MCF 10A (cell line): ENCODE measurements at regions not wholly inside any gene's neighbourhood (a gene's known extent, or its start where the extent isn't known, plus 50 kb on each side); places are given as distances from the start of the nearest gene placed in this dataset.
"Not testable (repeated sequence)": the region's sequence is repeated elsewhere in the genome, so short reads cannot be mapped to it uniquely, and the experiment has no call there.

Experiments
- BruUV-seq: library from RNA; stranded (reverse); fragments of 400-500 nt; replicated peaks from 2 replicates; lab custom pipeline; 2021; lab: Mats Ljungman, UMichigan
- CTCF ChIA-PET: fragments of 300-600 bp; sonication (Branson Sonifier 250); formaldehyde crosslinking; extraction: SDS; loops from one replicate; lab custom pipeline; 2021; ENCODE audit warnings: antibody characterized with exemption, inconsistent platforms; lab: Yijun Ruan, JAX
- POLR2A ChIA-PET: fragments of 300-600, 350-650 bp; sonication (Branson Sonifier 250); formaldehyde crosslinking; extraction: SDS; loops from one replicate; lab custom pipeline; 2020; ENCODE audit warnings: antibody characterized with exemption, inconsistent platforms; lab: Yijun Ruan, JAX
- DNase-seq: peaks from one replicate; pipeline ENCODE4 v3.0.0-alpha.2; 2018; ENCODE audit not compliant: unreplicated experiment
- H3K27ac Mint-ChIP-seq: one replicate; pipeline ENCODE4 v1.8.0; 2022; ENCODE audit warnings: mild to moderate bottlenecking, low read depth, mixed read lengths; ENCODE audit not compliant: unreplicated experiment
- H3K27me3 Mint-ChIP-seq: one replicate; pipeline ENCODE4 v1.8.0; 2022; ENCODE audit warnings: mixed read lengths; ENCODE audit not compliant: insufficient read depth, unreplicated experiment
- H3K36me3 Mint-ChIP-seq: one replicate; pipeline ENCODE4 v1.8.0; 2022; ENCODE audit warnings: mild to moderate bottlenecking, moderate library complexity, mixed read lengths; ENCODE audit not compliant: insufficient read depth, unreplicated experiment
- H3K4me1 Mint-ChIP-seq: one replicate; pipeline ENCODE4 v1.8.0; 2022; ENCODE audit warnings: mixed read lengths; ENCODE audit not compliant: insufficient read depth, unreplicated experiment
- H3K4me3 Mint-ChIP-seq: one replicate; pipeline ENCODE4 v1.8.0; 2022; ENCODE audit warnings: mild to moderate bottlenecking, moderate library complexity, mixed read lengths; ENCODE audit not compliant: unreplicated experiment
- H3K9me3 Mint-ChIP-seq: one replicate; pipeline ENCODE4 v1.8.0; 2022; ENCODE audit warnings: mixed read lengths; ENCODE audit not compliant: unreplicated experiment
- intact Hi-C: fragments of 100-400 bp; cut with micrococcal nuclease; formaldehyde crosslinking; loops from 2 replicates; pipeline ENCODE4 v1.14.1; 2022

DNA sequence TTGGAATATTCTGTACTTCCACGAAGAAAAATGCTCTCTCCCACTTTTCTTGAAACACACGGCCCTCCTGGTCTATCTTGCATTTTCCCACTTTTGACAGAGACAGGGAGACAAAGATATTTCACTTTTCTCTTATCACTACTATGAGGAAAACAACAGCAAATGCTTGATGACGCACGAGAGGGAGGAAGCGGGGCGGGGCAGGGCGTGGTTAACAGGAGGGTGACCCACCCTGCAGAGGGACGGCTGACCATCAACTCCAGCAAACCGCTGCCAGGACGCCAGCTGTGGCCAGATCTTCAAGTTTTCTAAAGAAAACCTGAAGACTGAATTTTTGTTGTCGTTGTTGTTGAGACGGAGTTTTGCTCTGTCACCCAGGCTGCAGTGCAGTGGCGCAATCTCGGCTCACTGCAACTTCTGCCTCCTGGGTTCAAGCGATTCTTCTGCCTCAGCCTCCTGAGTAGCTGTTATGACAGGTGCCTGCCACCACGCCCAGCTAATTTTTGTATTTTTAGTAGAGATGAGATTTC is 63.8 kb downstream of the NSUN5 start:
- POLR2A ChIA-PET, H3K27me3 Mint-ChIP-seq, CTCF ChIA-PET, BruUV-seq, H3K36me3 Mint-ChIP-seq, H3K27ac Mint-ChIP-seq, H3K4me3 Mint-ChIP-seq, DNase-seq, H3K4me1 Mint-ChIP-seq, intact Hi-C loops, H3K9me3 Mint-ChIP-seq: not testable (repeated sequence)

GRCh38 chr7:73234994-73235717 is 73.5 kb downstream of the NSUN5 start:
- BruUV-seq, H3K4me3 Mint-ChIP-seq, H3K27ac Mint-ChIP-seq, H3K36me3 Mint-ChIP-seq, H3K27me3 Mint-ChIP-seq, POLR2A ChIA-PET, H3K9me3 Mint-ChIP-seq, CTCF ChIA-PET, intact Hi-C loops, DNase-seq, H3K4me1 Mint-ChIP-seq: not testable (repeated sequence)

DNA sequence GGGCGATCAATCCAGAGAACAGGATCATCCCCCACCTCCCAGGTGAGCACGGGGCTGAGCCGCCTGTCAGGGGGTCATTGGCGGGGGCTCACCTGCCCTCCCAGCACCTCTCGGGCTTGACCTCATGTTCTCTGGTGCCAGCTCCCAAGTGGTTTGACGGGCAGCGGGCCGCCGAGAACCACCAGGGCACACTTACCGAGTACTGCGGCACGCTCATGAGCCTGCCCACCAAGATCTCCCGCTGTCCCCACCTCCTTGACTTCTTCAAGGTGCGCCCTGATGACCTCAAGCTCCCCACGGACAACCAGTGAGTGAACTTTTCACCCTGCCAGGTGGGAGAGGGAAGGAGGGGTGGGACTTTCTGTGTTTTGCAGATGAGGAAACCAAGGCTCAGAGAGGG is 82.9 kb downstream of the NSUN5 start:
- H3K9me3 Mint-ChIP-seq, BruUV-seq, POLR2A ChIA-PET, H3K4me1 Mint-ChIP-seq, CTCF ChIA-PET, H3K27ac Mint-ChIP-seq, DNase-seq, H3K36me3 Mint-ChIP-seq, intact Hi-C loops, H3K27me3 Mint-ChIP-seq, H3K4me3 Mint-ChIP-seq: not testable (repeated sequence)

GRCh38 chr7:73221724-73222123 is 86.9 kb downstream of the NSUN5 start:
- H3K36me3 Mint-ChIP-seq, CTCF ChIA-PET, H3K27ac Mint-ChIP-seq, H3K4me1 Mint-ChIP-seq, H3K27me3 Mint-ChIP-seq, H3K9me3 Mint-ChIP-seq, DNase-seq, H3K4me3 Mint-ChIP-seq, BruUV-seq, intact Hi-C loops, POLR2A ChIA-PET: not testable (repeated sequence)

DNA sequence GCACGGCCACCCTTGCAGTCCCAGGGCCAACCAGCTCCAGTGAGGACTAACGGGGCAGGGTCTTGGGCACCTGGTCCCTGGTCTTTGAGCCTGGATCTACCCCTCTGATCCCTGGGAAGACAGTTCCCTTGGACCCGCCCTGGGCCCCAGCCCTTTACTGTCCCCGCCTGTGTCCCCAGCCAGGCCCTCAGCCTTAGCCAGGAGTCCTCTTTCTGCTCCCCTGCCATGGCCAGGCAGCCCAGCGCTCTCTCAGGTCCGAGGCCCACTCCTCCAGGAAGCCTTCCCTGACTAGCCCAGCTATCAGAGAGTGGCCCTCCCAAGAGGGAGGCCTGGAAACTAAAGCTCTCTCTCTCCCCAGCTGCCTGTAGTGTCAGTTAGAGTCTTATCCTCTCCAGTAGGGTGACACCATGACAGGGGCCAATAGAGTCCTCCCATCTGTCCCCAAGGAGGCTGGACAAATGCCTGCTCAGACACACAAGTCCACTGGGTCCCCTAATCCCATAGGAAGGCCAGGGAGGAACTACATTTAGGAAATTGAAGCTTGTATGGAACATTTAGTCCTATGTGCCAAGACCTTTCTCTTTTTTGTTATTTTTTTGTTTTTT is 87.8 kb downstream of the NSUN5 start:
- CTCF ChIA-PET, DNase-seq, BruUV-seq, H3K4me1 Mint-ChIP-seq, H3K36me3 Mint-ChIP-seq, POLR2A ChIA-PET, intact Hi-C loops, H3K27ac Mint-ChIP-seq, H3K9me3 Mint-ChIP-seq, H3K27me3 Mint-ChIP-seq, H3K4me3 Mint-ChIP-seq: not testable (repeated sequence)

- intact Hi-C loops, POLR2A ChIA-PET, CTCF ChIA-PET, BruUV-seq, H3K4me3 Mint-ChIP-seq, H3K4me1 Mint-ChIP-seq, H3K27me3 Mint-ChIP-seq, DNase-seq, H3K36me3 Mint-ChIP-seq, H3K27ac Mint-ChIP-seq, H3K9me3 Mint-ChIP-seq: not testable (repeated sequence)
These were observed 88.3 kb downstream of the NSUN5 start for GRCh38 chr7:73220357-73220756.

DNA sequence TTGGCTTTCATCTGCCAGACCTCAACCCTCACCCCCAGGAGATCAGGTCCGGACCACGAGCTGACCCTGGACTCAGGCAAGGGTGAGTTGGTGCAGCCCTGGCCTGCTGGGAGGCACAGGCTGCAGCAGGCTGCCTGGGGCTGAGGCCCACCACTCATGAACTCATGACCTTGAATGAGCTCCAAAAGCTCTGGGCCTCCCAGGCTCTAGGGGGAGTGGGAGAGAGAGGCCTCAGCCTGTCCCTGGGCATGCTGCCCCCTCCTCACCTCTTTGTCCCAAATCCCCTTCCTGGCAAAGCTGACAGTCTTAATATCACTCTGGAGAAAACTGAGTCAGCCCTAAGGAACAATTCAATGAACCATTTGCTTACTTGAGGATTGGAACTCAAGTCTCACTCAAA is 89.8 kb downstream of the NSUN5 start:
- not testable (repeated sequence) for H3K4me3 Mint-ChIP-seq

DNA sequence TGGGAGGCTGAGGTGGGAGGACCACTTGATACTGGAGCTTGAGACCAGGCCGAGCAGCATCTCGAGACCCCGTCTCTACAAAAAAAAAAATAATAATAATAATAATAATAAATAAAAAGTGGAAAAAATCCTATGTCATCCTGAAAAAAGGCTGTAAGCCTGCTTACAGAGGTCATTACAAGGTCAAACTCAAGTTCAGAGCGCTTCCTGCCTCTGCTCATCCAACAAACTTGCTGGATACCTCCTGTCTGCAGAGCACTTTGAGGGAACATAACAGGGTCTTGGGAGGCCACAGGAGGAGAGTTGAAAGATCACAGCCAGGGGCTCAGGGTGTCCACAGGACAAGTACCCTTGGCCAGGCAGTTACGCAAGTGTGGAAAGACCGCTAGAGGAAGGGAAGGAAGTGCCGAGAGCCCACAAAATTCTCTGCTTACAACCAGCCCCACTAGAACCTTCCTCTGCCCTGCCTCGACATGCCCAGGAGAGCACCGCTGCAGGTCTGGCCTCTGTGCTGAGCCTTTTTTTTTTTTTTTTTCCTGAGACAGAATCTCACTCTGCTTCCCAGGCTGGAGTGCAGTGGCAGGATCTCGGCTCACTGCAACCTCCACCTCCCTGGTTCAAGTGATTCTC is 92.5 kb downstream of the NSUN5 start:
- H3K9me3 Mint-ChIP-seq, H3K27ac Mint-ChIP-seq, DNase-seq, H3K27me3 Mint-ChIP-seq, POLR2A ChIA-PET, H3K4me1 Mint-ChIP-seq, H3K4me3 Mint-ChIP-seq, intact Hi-C loops, BruUV-seq, CTCF ChIA-PET, H3K36me3 Mint-ChIP-seq: not testable (repeated sequence)

More for the DNA sequence above, 89.8 kb downstream of the NSUN5 start:
- H3K36me3 Mint-ChIP-seq, BruUV-seq, H3K4me1 Mint-ChIP-seq, H3K27me3 Mint-ChIP-seq, CTCF ChIA-PET, intact Hi-C loops, H3K27ac Mint-ChIP-seq, H3K9me3 Mint-ChIP-seq, DNase-seq, POLR2A ChIA-PET: not testable (repeated sequence)

- H3K27me3 Mint-ChIP-seq, CTCF ChIA-PET, H3K36me3 Mint-ChIP-seq, H3K9me3 Mint-ChIP-seq, H3K27ac Mint-ChIP-seq, POLR2A ChIA-PET, H3K4me3 Mint-ChIP-seq, H3K4me1 Mint-ChIP-seq, intact Hi-C loops, BruUV-seq, DNase-seq: not testable (repeated sequence)
These were observed 93.4 kb downstream of the NSUN5 start for GRCh38 chr7:73215232-73215631.
